ENCODE measurements at regions not wholly inside any gene's neighbourhood (a gene's known extent, or its start where the extent isn't known, plus 50 kb on each side); places are given as distances from the start of the nearest gene placed in this dataset.

DNA sequence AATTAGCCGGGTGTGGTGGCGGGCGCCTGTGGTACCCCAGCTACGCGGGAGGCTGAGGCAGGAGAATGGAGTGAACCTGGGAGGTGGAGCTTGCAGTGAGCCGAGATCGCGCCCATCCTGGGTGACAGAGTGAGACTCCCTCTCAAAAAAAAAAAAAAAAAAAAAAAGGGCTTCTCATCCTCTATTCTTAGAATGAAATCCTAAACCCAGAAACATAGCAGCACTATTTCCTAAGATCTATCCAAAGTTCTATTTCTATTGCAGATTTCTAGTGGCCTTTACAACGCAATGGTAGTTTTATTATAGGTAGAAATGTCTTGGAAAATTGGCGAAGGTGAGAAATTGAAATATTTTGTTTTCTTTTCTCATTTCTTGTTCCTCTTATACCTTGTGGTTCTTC is 501.0 kb upstream of the SETBP1 start:
- no peak overlapping the region for H3K4me3 ChIP-seq (ENCODE audit: low read depth, low read length)
- TF ChIP-seq CTCF (IDR thresholded peaks at IDR 0.05; ENCODE audit: low read depth, low read length): no peak
- DNase-seq (ENCODE audit: low read depth, low spot score): no peak
- in situ Hi-C loops (cut with HindIII; ENCODE audit: low sequenced_read_pairs): no loop called here

GRCh38 chr18:44180683-44181082 is 500.0 kb upstream of the SETBP1 start:
- DNase-seq (ENCODE audit: low read depth, low spot score): peak; percentile 33
- in situ Hi-C loops (cut with HindIII; ENCODE audit: low sequenced_read_pairs): no loop called here
- H3K4me3 ChIP-seq (ENCODE audit: low read depth, low read length): no peak overlapping the region
- no peak for TF ChIP-seq CTCF (IDR thresholded peaks at IDR 0.05; ENCODE audit: low read depth, low read length)

- no peak for DNase-seq (ENCODE audit: low read depth, low spot score)
- no peak for TF ChIP-seq CTCF (IDR thresholded peaks at IDR 0.05; ENCODE audit: low read depth, low read length)
- H3K4me3 ChIP-seq (ENCODE audit: low read depth, low read length): no peak overlapping the region
- in situ Hi-C loops (cut with HindIII; ENCODE audit: low sequenced_read_pairs): no loop called here
Observed at GRCh38 chr18:44181951-44182747, 498.5 kb upstream of the SETBP1 start.

GRCh38 chr18:44186001-44186400 is 494.7 kb upstream of the SETBP1 start:
- TF ChIP-seq CTCF (IDR thresholded peaks at IDR 0.05; ENCODE audit: low read depth, low read length): no peak
- in situ Hi-C loops (cut with HindIII; ENCODE audit: low sequenced_read_pairs): no loop called here
- H3K4me3 ChIP-seq (ENCODE audit: low read depth, low read length): no peak overlapping the region
- DNase-seq (ENCODE audit: low read depth, low spot score): peak; percentile 72

- DNase-seq (ENCODE audit: low read depth, low spot score): no peak
- in situ Hi-C loops (cut with HindIII; ENCODE audit: low sequenced_read_pairs): no loop called here
- no peak overlapping the region for H3K4me3 ChIP-seq (ENCODE audit: low read depth, low read length)
- no peak for TF ChIP-seq CTCF (IDR thresholded peaks at IDR 0.05; ENCODE audit: low read depth, low read length)
Observed at GRCh38 chr18:44187090-44187489, 493.6 kb upstream of the SETBP1 start.

DNA sequence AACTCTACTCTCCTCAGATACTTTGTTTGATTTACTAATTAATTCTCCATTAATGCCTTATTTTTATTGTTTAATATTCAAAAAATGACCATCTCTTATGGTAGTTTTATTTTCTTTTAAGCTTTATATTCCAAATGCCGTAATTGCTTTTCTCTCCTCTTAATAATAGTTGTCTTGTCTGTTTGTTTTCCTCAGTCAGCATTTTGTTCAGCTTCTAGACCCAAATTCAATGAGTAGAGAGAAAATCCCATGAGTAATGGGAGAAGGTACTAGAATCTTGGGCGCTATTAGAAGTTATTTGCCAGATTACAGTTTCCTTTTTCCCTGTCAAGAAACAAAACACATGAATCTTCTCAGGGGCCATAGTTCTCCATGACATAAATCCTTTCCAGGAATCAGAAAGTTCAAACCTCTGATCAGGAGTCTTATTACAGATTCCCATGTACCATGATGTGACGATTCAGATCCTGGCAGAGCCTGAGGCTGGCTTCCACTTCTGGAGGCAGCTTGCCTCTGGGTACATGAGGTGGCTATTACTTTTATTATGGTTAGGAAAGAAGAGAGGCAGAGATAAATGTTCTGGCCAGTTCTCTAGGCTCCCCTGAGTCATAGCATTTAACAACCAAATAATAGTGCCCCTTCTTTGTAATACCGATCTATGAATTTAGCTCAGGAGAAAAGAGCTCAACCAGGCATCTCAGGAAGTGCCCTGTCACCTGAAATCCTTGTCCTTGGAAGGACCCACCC is 485.1 kb upstream of the SETBP1 start:
- in situ Hi-C loops (cut with HindIII; ENCODE audit: low sequenced_read_pairs): no loop called here
- no peak for TF ChIP-seq CTCF (IDR thresholded peaks at IDR 0.05; ENCODE audit: low read depth, low read length)
- no peak overlapping the region for H3K4me3 ChIP-seq (ENCODE audit: low read depth, low read length)
- no peak for DNase-seq (ENCODE audit: low read depth, low spot score)

Data from astrocyte of the spinal cord (primary cell).